Peyer's patch (tissue), 4 donors: ENCODE measurements at regions not wholly inside any gene's neighbourhood (a gene's known extent, or its start where the extent isn't known, plus 50 kb on each side); places are given as distances from the start of the nearest gene placed in this dataset.
"Not testable (repeated sequence)": the region's sequence is repeated elsewhere in the genome, so short reads cannot be mapped to it uniquely, and the experiment has no call there.

ENCODE experiments used
- DNase-seq, 3 donors: peaks; one replicate each; pipeline ENCODE4 v3.0.0-alpha.2; 2017 to 2019
- H3K27ac ChIP-seq, 4 donors: fragments of 200-600 bp; sonication (generic); one replicate each; pipeline ENCODE4 v1.5.1; 2016 to 2019
- H3K27me3 ChIP-seq, 2 donors: fragments of 200-600 bp; sonication (generic); one replicate each; pipeline ENCODE4 v1.5.1; 2019
- H3K36me3 ChIP-seq, 3 donors: fragments of 200-600 bp; sonication (generic); one replicate each; pipeline ENCODE4 v1.5.1; 2016 to 2019
- H3K4me1 ChIP-seq, 4 donors: fragments of 200-600 bp; sonication (generic); one replicate each; pipeline ENCODE4 v1.5.1; 2016 to 2019
- H3K4me3 ChIP-seq, 4 donors: fragments of 200-600 bp; sonication (generic); 1 replicate in 3 of 4; 2 replicates in 1 of 4; pipeline ENCODE4 v1.5.1; 2016 to 2019; ENCODE audit warnings: mild to moderate bottlenecking in 1 of 4
- H3K9me3 ChIP-seq, 4 donors: fragments of 200-600 bp; sonication (generic); one replicate each; pipeline ENCODE4 v1.5.1; 2016 to 2019; ENCODE audit warnings: mild to moderate bottlenecking in 1 of 4
- CTCF ChIP-seq, 6 experiments: fragments of 450-650 bp in 4 of 6; fragments of 200-600 bp in 2 of 6; sonication (generic) in 1 of 6; IDR thresholded peaks; one replicate each; pipeline ENCODE4 v1.5.1; 2017 to 2019; ENCODE audit warnings: antibody characterized with exemption in 6 of 6, mild to moderate bottlenecking in 3 of 6, moderate library complexity in 1 of 6
- POLR2A ChIP-seq, 2 donors: fragments of 450-650 bp; IDR thresholded peaks; one replicate each; pipeline ENCODE4 v1.5.1; 2017; ENCODE audit warnings: antibody characterized with exemption in 2 of 2, mild to moderate bottlenecking in 2 of 2, moderate library complexity in 2 of 2

- no peaks in the 10 kb centered on the region for H3K4me1 ChIP-seq
- H3K27me3 ChIP-seq: no peaks in the 10 kb centered on the region
- no peak for DNase-seq
- no peak overlapping the region for H3K27ac ChIP-seq
- no peak for TF ChIP-seq POLR2A (IDR thresholded peaks at IDR 0.05)
- TF ChIP-seq CTCF (IDR thresholded peaks at IDR 0.05): no peak
- no peak overlapping the region for H3K4me3 ChIP-seq
- no peaks in the 10 kb centered on the region for H3K9me3 ChIP-seq
- no peaks in the 10 kb centered on the region for H3K36me3 ChIP-seq
These were observed 194.1 kb upstream of the ZNF804B start for GRCh38 chr7:88565401-88565800.

DNA sequence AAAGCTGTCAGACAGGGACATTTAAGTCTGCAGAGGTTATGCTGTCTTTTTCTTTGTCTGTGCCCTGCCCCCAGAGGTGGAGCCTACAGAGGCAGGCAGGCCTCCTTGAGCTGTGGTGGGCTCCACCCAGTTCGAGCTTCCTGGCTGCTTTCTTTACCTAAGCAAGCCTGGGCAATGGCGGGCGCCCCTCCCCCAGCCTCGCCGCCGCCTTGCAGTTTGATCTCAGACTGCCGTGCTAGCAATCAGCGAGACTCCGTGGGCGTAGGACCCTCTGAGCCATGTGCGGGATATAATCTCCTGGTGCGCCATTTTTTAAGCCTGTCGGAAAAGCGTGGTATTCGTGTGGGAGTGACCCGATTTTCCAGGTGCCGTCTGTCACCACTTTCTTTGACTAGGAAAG lies 203.1 kb upstream of the ZNF804B start:
- H3K36me3 ChIP-seq: not testable (repeated sequence)

GRCh38 chr7:88554847-88555246 lies 204.7 kb upstream of the ZNF804B start:
- not testable (repeated sequence) for H3K36me3 ChIP-seq, DNase-seq, H3K4me1 ChIP-seq, H3K27me3 ChIP-seq, H3K4me3 ChIP-seq, H3K27ac ChIP-seq, H3K9me3 ChIP-seq

More for the DNA sequence above, 203.1 kb upstream of the ZNF804B start:
- H3K4me1 ChIP-seq, H3K9me3 ChIP-seq, DNase-seq, H3K4me3 ChIP-seq, H3K27ac ChIP-seq, H3K27me3 ChIP-seq: not testable (repeated sequence)

- no peak overlapping the region for H3K27ac ChIP-seq
- TF ChIP-seq CTCF (IDR thresholded peaks at IDR 0.05): no peak
- TF ChIP-seq POLR2A (IDR thresholded peaks at IDR 0.05): no peak
These were observed 211.1 kb upstream of the ZNF804B start for GRCh38 chr7:88548399-88548798.

DNA sequence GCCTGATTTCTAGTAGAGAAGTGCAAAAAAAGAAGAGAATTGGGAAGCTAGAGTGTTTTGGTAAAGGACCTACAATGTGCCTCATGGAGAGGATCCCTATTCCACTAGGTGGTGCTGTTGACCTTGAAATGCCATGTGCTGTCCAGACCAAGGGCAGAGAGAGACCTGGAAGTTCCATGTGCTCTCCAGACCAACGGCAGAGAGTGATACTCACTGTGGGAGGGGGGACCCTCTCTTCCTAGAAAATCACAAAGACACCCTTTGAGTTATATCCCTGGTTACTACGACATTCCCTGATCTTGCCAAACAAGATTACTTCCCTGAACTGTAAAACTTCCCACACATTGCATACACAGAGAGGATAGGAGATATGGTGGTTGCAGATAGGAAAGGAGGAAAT lies 212.7 kb upstream of the ZNF804B start:
- H3K27ac ChIP-seq: no peak overlapping the region
- H3K36me3 ChIP-seq: no peaks in the 10 kb centered on the region
- H3K27me3 ChIP-seq: no peaks in the 10 kb centered on the region
- DNase-seq: no peak
- TF ChIP-seq POLR2A (IDR thresholded peaks at IDR 0.05) (no peak), CTCF (IDR thresholded peaks at IDR 0.05) (peak in 1 of 6 experiments; percentile 27)
- no peaks in the 10 kb centered on the region for H3K4me1 ChIP-seq
- no peak overlapping the region for H3K4me3 ChIP-seq
- H3K9me3 ChIP-seq: peaks cover 0 to 5% (median 2%) of the 10 kb centered on the region in 4 donors

More at GRCh38 chr7:88548399-88548798, 211.1 kb upstream of the ZNF804B start:
- Histone ChIP-seq H3K36me3 (no peaks in the 10 kb centered on the region), H3K9me3 (peaks cover 0 to 5% (median 2%) of the 10 kb centered on the region in 4 donors), H3K4me1 (no peaks in the 10 kb centered on the region), H3K27me3 (no peaks in the 10 kb centered on the region), H3K4me3 (no peak overlapping the region)
- no peak for DNase-seq

DNA sequence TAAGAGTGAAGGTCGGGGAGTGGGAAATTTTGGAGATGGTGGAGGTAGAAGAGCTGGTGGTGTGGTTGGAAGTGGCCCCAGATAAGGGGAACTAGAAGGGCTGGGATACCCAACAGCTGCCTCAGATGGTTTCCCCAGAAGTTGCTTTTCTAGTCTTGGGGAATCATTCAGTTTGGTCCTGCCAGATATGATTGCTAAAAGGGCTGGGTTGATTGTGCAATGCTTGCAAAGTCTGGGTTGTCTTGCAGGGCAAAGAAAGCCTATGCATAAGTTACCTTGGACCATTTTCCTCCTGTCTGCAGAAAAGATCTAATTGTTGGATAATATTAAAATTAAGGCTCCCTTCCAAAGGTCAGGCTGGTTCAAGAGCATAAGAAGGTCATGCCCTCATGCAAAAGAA lies 213.8 kb upstream of the ZNF804B start:
- no peaks in the 10 kb centered on the region for H3K36me3 ChIP-seq
- H3K4me1 ChIP-seq: no peaks in the 10 kb centered on the region
- H3K9me3 ChIP-seq: peaks cover 0 to 5% (median 2%) of the 10 kb centered on the region in 4 donors
- no peak overlapping the region for H3K27ac ChIP-seq
- DNase-seq: no peak
- TF ChIP-seq CTCF (IDR thresholded peaks at IDR 0.05) (no peak), POLR2A (IDR thresholded peaks at IDR 0.05) (no peak)
- H3K27me3 ChIP-seq: no peaks in the 10 kb centered on the region
- no peak overlapping the region for H3K4me3 ChIP-seq

DNA sequence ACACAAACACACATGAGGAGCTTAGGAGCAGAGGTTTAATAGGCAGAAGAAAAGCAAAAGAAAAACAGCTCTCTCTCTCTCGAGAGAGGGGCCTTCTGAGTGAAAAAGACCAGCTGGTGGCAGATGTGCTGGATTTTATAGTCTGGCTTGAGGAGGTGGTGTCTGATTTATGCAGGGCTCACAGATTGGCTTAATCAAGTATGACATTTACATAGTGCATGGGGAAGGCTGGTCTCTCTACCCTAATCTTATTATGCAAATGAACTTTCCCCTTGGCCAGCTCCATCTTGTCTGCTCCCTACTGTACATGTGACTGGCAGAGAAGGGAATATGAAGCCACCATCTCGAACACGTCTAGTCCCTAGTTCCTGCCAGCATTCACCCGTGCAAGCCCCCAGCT lies 219.5 kb upstream of the ZNF804B start:
- Histone ChIP-seq H3K27ac (no peak overlapping the region), H3K27me3 (no peaks in the 10 kb centered on the region), H3K36me3 (no peaks in the 10 kb centered on the region), H3K4me3 (no peak overlapping the region), H3K4me1 (no peaks in the 10 kb centered on the region), H3K9me3 (no peaks in the 10 kb centered on the region)
- no peak for DNase-seq
- TF ChIP-seq POLR2A (IDR thresholded peaks at IDR 0.05): no peak
- TF ChIP-seq CTCF (IDR thresholded peaks at IDR 0.05): no peak
